ENCODE measurements at regions not wholly inside any gene's neighbourhood (a gene's known extent, or its start where the extent isn't known, plus 50 kb on each side); places are given as distances from the start of the nearest gene placed in this dataset.

- no peak for DNase-seq
Observed at GRCh38 chr9:86756576-86757381, 190.5 kb downstream of the GAS1 start.

DNA sequence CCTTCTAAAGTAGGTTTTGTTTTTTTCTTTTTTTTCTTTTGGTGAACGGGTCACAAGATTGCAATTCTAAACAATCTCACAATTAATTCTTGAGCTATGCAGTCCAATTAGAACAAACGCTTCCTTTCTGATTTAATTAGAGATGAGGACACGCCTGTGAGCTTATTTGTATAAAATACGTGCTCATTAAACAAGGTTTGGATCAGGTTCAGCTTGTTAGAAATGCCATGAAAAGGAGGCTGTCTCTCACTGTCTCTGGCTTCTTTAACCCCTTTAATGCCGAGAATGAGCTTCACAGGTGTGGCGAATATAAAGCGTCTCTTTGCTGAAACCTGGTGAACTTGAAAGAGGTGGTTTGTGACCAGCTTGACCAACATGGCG, 191.8 kb downstream of the GAS1 start:
- DNase-seq, result no peak

DNA sequence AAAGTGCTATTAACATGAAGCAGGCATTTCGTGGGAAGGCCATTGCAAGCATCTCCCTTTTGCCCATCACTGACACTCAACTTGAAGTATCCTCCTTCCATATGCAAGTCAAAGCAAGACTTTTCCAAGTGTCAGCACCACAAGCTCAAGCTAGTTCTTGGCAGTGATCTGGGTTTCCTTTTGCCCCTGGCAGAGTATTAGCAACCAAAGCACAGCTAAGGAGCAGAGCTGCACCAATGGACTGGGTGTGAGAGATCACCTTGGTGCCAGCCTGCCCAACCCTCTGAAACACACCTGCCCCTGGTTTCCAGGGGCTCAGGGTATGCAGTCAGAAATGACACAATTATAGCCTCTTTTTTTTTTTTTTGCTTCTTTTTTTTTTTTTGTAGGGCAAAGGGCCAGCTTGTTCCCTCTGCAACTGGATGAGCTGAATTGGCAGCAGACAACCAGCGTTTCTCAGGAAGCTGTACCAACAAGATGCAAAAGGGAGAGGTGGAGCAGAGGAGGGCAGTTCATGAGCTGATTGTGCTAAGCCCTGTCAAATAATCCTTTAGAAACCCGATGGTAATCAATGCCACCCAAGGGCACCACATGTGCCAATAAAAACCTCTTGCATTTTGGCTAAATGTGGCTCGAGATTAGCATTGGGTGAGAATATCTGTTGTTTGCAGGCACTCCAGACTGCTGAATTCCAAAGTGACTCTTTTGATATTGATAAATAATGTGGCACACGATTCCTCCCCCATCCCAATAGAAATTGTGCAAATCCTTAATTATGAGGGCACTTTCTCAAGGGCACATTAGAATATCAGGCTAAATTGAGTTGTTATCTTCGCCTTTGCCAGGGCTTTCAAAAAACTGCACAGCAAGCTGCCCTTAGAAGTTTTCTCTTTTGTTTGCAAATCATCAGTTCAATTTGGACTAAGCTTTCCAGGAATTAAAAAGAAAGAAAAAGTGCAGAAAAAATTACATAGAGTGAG, 192.4 kb downstream of the GAS1 start:
- no peak for DNase-seq

DNA sequence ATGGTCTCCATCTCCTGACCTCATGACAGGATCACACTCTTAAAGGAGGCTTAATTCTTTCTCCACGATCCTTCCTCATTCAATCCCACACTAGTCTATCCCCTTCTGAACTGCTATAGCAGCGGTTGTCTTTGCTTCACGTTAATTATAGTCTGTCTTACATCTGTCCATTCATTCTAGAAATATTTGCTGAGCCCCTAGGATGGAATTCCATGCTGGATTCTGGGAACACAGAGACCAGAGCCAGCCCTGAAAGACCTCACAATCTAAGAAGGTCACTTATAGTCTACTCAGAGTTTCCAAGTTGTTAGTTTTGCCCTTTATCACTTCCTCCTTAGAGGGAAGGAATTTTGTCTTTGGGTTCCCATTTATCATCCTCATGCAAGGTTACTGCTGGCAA, 193.5 kb downstream of the GAS1 start:
- DNase-seq, result no peak

GRCh38 chr9:86752733-86753132, 194.6 kb downstream of the GAS1 start:
- no peak for DNase-seq

DNA sequence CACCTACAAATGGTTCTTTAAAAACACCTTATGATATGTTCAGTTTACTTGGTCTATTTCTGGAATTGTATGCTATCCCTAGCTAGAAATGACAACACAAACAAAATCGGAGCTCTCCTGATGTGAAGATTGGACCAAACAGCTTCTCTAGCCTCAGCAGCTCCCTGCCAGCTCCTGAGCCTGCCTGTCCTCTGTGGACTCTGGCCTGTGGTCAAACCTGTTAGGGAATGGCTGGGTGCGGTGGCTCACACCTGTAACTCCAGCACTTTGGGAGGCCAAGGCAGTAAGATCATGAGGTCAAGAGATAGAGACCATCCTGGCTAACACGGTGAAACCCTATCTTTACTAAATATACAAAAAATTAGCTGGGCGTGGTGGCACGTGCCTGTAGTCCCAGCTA, 195.3 kb downstream of the GAS1 start:
- DNase-seq, result no peak

DNA sequence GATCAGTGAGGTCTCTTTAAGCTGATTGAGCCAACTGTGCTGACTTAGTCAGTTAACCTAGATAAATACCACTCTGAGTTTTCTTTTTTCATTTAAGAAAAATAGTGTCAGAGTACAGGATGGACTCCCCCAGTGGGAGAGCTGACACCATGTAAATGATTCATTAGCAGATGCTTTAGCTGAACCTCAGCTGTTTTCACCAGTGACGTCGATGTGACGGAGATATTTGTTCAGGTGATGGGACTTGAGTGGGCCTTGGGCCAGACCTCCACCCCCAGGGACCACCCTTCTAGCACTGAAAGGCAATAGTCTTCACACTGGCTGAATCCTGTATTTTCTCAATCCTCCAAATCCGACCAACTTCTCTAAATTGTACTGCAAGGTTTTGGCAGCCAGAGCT, 196.1 kb downstream of the GAS1 start:
- DNase-seq, result no peak

GRCh38 chr9:86749894-86750255, 197.4 kb downstream of the GAS1 start:
- no peak for DNase-seq

- DNase-seq, result no peak
Observed at GRCh38 chr9:86749161-86749893, 198.0 kb downstream of the GAS1 start.

- no peak for DNase-seq
Observed at GRCh38 chr9:86747711-86748110, 199.6 kb downstream of the GAS1 start.

GRCh38 chr9:86741311-86742208, 205.7 kb downstream of the GAS1 start:
- no peak for DNase-seq

- no peak for DNase-seq
Observed at GRCh38 chr9:86735772-86736458, 211.4 kb downstream of the GAS1 start.

- DNase-seq, result no peak
Observed at GRCh38 chr9:86734771-86735170, 212.5 kb downstream of the GAS1 start.

DNA sequence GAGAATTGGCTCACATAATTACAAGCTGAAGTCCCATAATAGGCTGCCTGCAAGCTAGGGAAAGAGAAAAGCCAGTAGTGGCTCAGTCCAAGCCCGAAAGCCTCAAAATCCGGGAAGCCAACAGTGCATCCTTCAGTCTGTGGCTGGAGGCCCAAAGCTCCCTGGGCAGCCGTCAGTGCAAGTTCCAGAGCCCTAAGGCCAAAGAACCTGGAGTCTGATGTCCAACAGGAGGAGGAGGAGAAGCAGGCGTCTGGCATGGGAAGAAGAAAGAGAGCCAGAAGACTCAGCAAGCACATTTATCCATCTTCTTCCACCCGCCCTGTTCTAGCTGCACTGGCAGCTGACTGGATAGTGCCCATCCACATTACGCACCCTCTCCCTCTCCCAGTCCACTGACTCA, 213.4 kb downstream of the GAS1 start:
- DNase-seq, result no peak

DNA sequence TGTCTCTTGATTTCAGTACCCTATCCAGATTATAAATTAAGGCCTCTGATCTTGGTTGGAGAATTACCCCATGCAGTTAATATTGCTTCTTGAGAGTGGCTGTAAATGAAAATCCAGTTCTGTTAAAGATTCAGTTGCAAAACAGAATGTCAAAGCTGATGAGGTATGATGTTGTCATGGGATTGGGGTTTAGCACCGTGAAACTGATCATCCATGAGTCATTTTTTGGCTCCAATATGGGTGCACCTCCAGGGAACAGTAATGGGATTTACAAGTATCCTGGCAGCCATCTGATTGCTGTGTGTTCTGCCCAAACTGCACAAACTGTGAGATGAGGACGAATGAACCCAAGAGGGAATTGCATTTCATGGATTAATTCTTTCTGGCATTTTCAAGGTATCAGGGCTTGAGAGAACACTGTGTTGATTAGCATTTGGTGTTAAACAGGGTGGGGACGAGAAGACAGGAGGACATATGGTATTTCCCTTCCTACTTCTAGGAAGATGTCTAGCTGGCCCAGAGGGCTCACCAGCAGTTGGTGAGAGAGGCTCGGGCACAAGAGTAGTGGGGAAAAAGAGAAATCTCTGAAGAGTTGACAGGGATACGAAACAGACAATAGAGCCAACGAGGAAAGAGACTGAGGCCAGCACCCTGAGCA, 214.7 kb downstream of the GAS1 start:
- DNase-seq, result no peak

DNA sequence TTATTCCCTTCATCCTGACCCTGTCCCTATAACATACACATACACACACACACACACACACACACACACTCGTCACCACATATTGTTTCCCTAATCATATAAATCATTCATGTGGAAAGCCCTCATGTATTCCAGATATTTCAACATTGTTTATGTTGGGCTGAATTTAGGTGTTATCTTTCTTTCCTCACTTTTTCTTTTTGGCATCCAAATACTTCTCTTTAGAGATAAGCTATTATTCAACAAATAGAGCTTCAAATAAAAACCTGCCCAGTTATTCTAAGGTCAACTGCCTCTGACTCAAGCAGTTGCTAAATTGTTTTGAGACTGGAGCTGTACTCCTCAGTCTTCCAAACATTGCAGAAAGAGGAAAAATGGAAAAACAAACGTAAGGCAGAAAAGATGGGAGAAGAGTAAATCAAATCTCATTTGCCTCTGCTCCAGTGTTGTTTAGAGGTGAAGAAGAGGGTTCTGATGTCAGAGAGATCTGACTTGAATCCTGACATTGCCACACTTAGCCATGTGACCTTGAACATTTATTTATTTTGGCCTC, 215.7 kb downstream of the GAS1 start:
- no peak for DNase-seq

DNA sequence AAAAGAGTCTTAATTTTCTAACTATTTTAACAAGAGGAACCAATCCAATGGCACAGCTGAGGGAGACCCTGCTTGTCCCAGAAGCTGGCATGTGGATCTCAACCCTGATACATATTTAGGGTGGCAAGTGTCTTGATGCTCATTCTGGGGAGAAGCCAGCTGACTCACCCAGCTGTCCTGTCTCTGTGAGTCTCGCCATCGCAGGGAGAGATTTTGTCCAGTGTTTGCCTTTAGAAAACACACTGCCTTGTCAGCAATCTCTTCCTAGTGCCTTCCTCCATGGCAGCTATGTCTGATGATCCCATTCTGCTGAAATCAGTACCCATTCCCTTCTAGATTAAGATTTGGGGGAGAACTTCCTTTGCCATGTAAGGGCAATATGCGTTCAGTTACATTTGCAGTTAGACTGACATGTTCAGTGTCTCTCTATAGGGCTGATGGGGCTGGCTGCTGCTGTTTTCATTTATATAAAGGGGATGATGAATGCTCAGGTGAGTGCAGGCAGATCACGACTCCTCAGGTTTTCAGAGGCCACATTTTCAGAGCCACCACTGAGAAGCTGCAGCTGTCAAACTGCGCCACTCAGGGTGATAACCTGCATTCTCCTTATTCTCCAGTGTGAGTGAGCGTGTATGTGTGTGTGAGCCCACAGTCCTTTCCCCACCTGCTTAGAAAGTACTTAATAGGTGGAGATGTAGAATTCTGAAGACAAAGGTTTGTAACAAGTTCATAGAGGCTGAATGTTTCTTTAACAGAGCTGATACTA, 217.0 kb downstream of the GAS1 start:
- no peak for DNase-seq

DNA sequence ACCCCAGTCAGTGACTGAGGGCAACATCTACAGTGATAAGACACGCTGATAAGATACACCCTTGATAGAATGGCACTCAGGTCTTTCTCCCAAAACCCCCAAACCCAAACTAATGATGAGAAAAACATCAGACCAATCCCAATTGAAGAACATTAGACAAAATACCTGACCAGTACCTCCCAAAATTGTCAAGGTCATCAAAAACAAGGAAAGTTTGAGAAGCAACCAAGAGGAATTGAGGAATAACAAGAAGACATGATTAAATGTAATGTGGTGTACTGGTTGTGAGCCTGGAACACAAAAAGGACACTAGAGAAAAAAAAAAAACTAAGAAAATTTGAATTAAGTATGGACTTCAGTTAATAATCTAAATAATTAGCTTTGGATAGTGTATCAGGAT, 222.8 kb downstream of the GAS1 start:
- no peak for DNase-seq

GRCh38 chr9:86723346-86723745, 224.0 kb downstream of the GAS1 start:
- DNase-seq, result no peak

GRCh38 chr9:86722706-86723075, 224.6 kb downstream of the GAS1 start:
- no peak for DNase-seq
